ENCODE measurements at regions not wholly inside any gene's neighbourhood (a gene's known extent, or its start where the extent isn't known, plus 50 kb on each side); places are given as distances from the start of the nearest gene placed in this dataset.

- TF ChIP-seq, protein P1, sequence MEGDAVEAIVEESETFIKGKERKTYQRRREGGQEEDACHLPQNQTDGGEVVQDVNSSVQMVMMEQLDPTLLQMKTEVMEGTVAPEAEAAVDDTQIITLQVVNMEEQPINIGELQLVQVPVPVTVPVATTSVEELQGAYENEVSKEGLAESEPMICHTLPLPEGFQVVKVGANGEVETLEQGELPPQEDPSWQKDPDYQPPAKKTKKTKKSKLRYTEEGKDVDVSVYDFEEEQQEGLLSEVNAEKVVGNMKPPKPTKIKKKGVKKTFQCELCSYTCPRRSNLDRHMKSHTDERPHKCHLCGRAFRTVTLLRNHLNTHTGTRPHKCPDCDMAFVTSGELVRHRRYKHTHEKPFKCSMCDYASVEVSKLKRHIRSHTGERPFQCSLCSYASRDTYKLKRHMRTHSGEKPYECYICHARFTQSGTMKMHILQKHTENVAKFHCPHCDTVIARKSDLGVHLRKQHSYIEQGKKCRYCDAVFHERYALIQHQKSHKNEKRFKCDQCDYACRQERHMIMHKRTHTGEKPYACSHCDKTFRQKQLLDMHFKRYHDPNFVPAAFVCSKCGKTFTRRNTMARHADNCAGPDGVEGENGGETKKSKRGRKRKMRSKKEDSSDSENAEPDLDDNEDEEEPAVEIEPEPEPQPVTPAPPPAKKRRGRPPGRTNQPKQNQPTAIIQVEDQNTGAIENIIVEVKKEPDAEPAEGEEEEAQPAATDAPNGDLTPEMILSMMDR (IDR thresholded peaks at IDR 0.05; ENCODE audit: low read depth, low read length, missing input control) = no peak
- TF ChIP-seq, protein P2, sequence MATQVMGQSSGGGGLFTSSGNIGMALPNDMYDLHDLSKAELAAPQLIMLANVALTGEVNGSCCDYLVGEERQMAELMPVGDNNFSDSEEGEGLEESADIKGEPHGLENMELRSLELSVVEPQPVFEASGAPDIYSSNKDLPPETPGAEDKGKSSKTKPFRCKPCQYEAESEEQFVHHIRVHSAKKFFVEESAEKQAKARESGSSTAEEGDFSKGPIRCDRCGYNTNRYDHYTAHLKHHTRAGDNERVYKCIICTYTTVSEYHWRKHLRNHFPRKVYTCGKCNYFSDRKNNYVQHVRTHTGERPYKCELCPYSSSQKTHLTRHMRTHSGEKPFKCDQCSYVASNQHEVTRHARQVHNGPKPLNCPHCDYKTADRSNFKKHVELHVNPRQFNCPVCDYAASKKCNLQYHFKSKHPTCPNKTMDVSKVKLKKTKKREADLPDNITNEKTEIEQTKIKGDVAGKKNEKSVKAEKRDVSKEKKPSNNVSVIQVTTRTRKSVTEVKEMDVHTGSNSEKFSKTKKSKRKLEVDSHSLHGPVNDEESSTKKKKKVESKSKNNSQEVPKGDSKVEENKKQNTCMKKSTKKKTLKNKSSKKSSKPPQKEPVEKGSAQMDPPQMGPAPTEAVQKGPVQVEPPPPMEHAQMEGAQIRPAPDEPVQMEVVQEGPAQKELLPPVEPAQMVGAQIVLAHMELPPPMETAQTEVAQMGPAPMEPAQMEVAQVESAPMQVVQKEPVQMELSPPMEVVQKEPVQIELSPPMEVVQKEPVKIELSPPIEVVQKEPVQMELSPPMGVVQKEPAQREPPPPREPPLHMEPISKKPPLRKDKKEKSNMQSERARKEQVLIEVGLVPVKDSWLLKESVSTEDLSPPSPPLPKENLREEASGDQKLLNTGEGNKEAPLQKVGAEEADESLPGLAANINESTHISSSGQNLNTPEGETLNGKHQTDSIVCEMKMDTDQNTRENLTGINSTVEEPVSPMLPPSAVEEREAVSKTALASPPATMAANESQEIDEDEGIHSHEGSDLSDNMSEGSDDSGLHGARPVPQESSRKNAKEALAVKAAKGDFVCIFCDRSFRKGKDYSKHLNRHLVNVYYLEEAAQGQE (IDR thresholded peaks at IDR 0.05) = no peak
- TF ChIP-seq ATF3 (IDR thresholded peaks at IDR 0.05) (no peak), ZBTB33 (IDR thresholded peaks at IDR 0.05) (no peak), FOXA1 (IDR thresholded peaks at IDR 0.05) (no peak), JUND (IDR thresholded peaks at IDR 0.05) (no peak), HNF4A (conservative IDR thresholded peaks at IDR 0.05) (no peak), EGR1 (IDR thresholded peaks at IDR 0.05; ENCODE audit: low read depth in 2 of 2) (no peak), SP1 (IDR thresholded peaks at IDR 0.05) (no peak)
Observed at GRCh38 chr12:83996671-83997070, 915.9 kb downstream of the SLC6A15 start.
